GM12878 (cell line): ENCODE measurements at regions not wholly inside any gene's neighbourhood (a gene's known extent, or its start where the extent isn't known, plus 50 kb on each side); places are given as distances from the start of the nearest gene placed in this dataset.

ENCODE experiments used
- ATAC-seq: fragments of 200-7000 bp; cut with Tn5 transposase; 3 replicates; pipeline ENCODE4 v1.9.1; 2020; ENCODE audit warnings: mild to moderate bottlenecking, moderate library complexity
- BruUV-seq: library from RNA; stranded (reverse); fragments of 400-500 nt; replicated peaks from 2 replicates; lab custom pipeline; 2021; lab: Mats Ljungman, UMichigan
- CTCF ChIA-PET: fragments of 300-600 bp; sonication (Branson Sonifier 250); formaldehyde crosslinking; extraction: SDS; loops from one replicate; lab custom pipeline; 2021; ENCODE audit warnings: inconsistent platforms; lab: Yijun Ruan, JAX
- POLR2A ChIA-PET: fragments of 350-600 bp; formaldehyde crosslinking; extraction: SDS; loops from one replicate; lab custom pipeline; 2021; ENCODE audit warnings: inconsistent platforms; lab: Charles Lee
- RAD21 ChIA-PET: fragments of 300-600 bp; sonication (Branson Sonifier 250); formaldehyde crosslinking; loops from one replicate; lab custom pipeline; 2023; ENCODE audit warnings: antibody characterized with exemption; ENCODE audit not compliant: unreplicated experiment; lab: Charles Lee
- SMC1A ChIA-PET: fragments of 300-600 bp; sonication (Branson Sonifier 250); formaldehyde crosslinking; loops from one replicate; lab custom pipeline; 2023; ENCODE audit not compliant: unreplicated experiment, uncharacterized antibody; lab: Charles Lee
- DNase-seq: peaks from one replicate; pipeline ENCODE4 v3.0.0-alpha.2; 2011; ENCODE audit warnings: low read depth, low spot score
- FAIRE-seq: peaks from 3 replicates; lab custom pipeline; 2011; peaks lifted over from hg19 to GRCh38; lab: Jason Lieb, UNC
- H2AFZ ChIP-seq: 2 replicates; pipeline ENCODE4 v1.6.0; 2011; ENCODE audit warnings: low read depth, low read length, control low read depth; ENCODE audit not compliant: control insufficient read depth
- H3K27ac ChIP-seq: 2 replicates; pipeline ENCODE4 v1.5.1; 2011; ENCODE audit warnings: control low read depth; ENCODE audit not compliant: control insufficient read depth, insufficient read depth
- H3K27me3 ChIP-seq, 2 experiments: replicated peaks in 1 of 2; 2 replicates each; pipeline versions ENCODE4 v1.6.0 to v1.6.1; 2011; ENCODE audit warnings: low read length in 1 of 2; ENCODE audit not compliant: control insufficient read depth in 2 of 2, insufficient read depth in 2 of 2
- H3K36me3 ChIP-seq, 2 experiments: 2 replicates each; pipeline ENCODE4 v1.5.1; 2011; ENCODE audit warnings: low read length in 1 of 2; ENCODE audit not compliant: control insufficient read depth in 2 of 2, insufficient read depth in 2 of 2
- H3K4me1 ChIP-seq: 2 replicates; pipeline ENCODE4 v1.6.1; 2011; ENCODE audit warnings: mild to moderate bottlenecking, low read length, moderate library complexity, mixed read lengths; ENCODE audit not compliant: control insufficient read depth, insufficient read depth
- H3K4me2 ChIP-seq: 2 replicates; pipeline ENCODE4 v1.6.0; 2011; ENCODE audit warnings: control low read depth; ENCODE audit not compliant: control insufficient read depth, insufficient read depth
- H3K4me3 ChIP-seq: fragments of 200-600 bp; sonication (generic); 2 replicates; pipeline ENCODE4 v1.5.1; 2016
- H3K79me2 ChIP-seq: 2 replicates; pipeline ENCODE4 v1.6.0; 2011; ENCODE audit warnings: low read length; ENCODE audit not compliant: control insufficient read depth, insufficient read depth
- H3K9ac ChIP-seq: 2 replicates; pipeline ENCODE4 v1.8.0; 2011; ENCODE audit warnings: low read length, control low read depth, mixed read lengths; ENCODE audit not compliant: control insufficient read depth, insufficient read depth
- H3K9me3 ChIP-seq: replicated peaks from 3 replicates; pipeline ENCODE4 v1.5.1; 2011; ENCODE audit warnings: mild to moderate bottlenecking, low read length; ENCODE audit not compliant: control insufficient read depth, insufficient read depth
- H4K20me1 ChIP-seq: 2 replicates; pipeline ENCODE4 v1.6.0; 2011; ENCODE audit not compliant: control insufficient read depth, insufficient read depth
- ATF7 ChIP-seq: fragments of 450-650 bp; IDR thresholded peaks from 2 replicates; pipeline ENCODE4 v1.6.1; 2016; ENCODE audit warnings: low read depth, mild to moderate bottlenecking
- BHLHE40 ChIP-seq, 2 experiments: fragments of 450-650 bp in 1 of 2; IDR thresholded peaks; 2 replicates each; pipeline ENCODE4 v1.6.1; 2011 to 2017; ENCODE audit warnings: low read depth in 2 of 2, borderline replicate concordance in 1 of 2, improper control_type of control experiment in 1 of 2, low read length in 1 of 2, mild to moderate bottlenecking in 1 of 2
- CHD4 ChIP-seq: fragments of 200-600 bp; sonication (generic); IDR thresholded peaks from 2 replicates; pipeline ENCODE4 v1.6.1; 2016; ENCODE audit warnings: mild to moderate bottlenecking
- ESRRA ChIP-seq: IDR thresholded peaks from 2 replicates; pipeline ENCODE4 v1.6.1; 2012; ENCODE audit warnings: mild to moderate bottlenecking, low read length, improper control_type of control experiment
- FOS ChIP-seq: IDR thresholded peaks from 3 replicates; pipeline ENCODE4 v1.6.1; 2011; ENCODE audit warnings: borderline replicate concordance; ENCODE audit not compliant: insufficient read length; ENCODE audit errors: extremely low read depth
- KAT2A ChIP-seq: conservative IDR thresholded peaks from 2 replicates; pipeline ENCODE4 v1.6.1; 2011; ENCODE audit warnings: low read depth, low read length; ENCODE audit not compliant: control insufficient read depth
- KLF5 ChIP-seq: fragments of 450-650 bp; IDR thresholded peaks from 2 replicates; pipeline ENCODE4 v1.6.1; 2014; ENCODE audit warnings: mild to moderate bottlenecking; ENCODE audit not compliant: partially characterized antibody
- MTA2 ChIP-seq: fragments of 450-650 bp; IDR thresholded peaks from 2 replicates; pipeline ENCODE4 v1.6.1; 2016; ENCODE audit warnings: low read depth, mild to moderate bottlenecking, moderate library complexity
- NFIC ChIP-seq: IDR thresholded peaks from 2 replicates; pipeline ENCODE4 v1.6.1; 2012; ENCODE audit warnings: low read depth, mild to moderate bottlenecking, inconsistent platforms, low read length, moderate library complexity
- STAT3 ChIP-seq: IDR thresholded peaks from 2 replicates; pipeline ENCODE4 v1.6.1; 2011; ENCODE audit warnings: low read depth, low read length, improper control_type of control experiment
- TCF3 ChIP-seq: IDR thresholded peaks from 2 replicates; pipeline ENCODE4 v1.6.1; 2012; ENCODE audit warnings: low read depth, mild to moderate bottlenecking, low read length, borderline replicate concordance; ENCODE audit not compliant: insufficient read depth
- ZNF384 ChIP-seq: IDR thresholded peaks from 2 replicates; pipeline ENCODE4 v1.6.1; 2012; ENCODE audit warnings: low read depth, mild to moderate bottlenecking, low read length, improper control_type of control experiment, borderline replicate concordance
- ZNF687 ChIP-seq: fragments of 450-650 bp; IDR thresholded peaks from 2 replicates; pipeline ENCODE4 v1.6.1; 2017; ENCODE audit warnings: mild to moderate bottlenecking, moderate library complexity
- WGBS: methylation state at CpG from one replicate; pipeline ENCODE4 v1.1.6; 2016; ENCODE audit warnings: low lambda C conversion rate; ENCODE audit not compliant: insufficient replicate concordance, insufficient coverage; ENCODE audit errors: missing lambda C conversion rate; 5-methylcytosine and 5-hydroxymethylcytosine counted together
- in situ Hi-C: fragments of 300-500 bp; cut with MboI; formaldehyde crosslinking; loops from 9 replicates; pipeline ENCODE4 v1.14.3; 2018; ENCODE audit warnings: mixed read lengths
- intact Hi-C: fragments of 100-400 bp; cut with micrococcal nuclease; formaldehyde crosslinking; loops from one replicate; pipeline ENCODE4 v1.14.2; 2022; ENCODE audit not compliant: unreplicated experiment
- TF ChIP-seq, protein P1 (sequence below): fragments of 450-650 bp; IDR thresholded peaks from 2 replicates; pipeline ENCODE4 v1.6.1; 2017; ENCODE audit warnings: mild to moderate bottlenecking, low read depth, inconsistent platforms; ENCODE audit not compliant: poor library complexity, severe bottlenecking
- TF ChIP-seq, protein P2 (sequence below): fragments of 450-650 bp; IDR thresholded peaks from 2 replicates; pipeline ENCODE4 v1.6.1; 2016; ENCODE audit warnings: mild to moderate bottlenecking, moderate library complexity, borderline replicate concordance

DNA sequence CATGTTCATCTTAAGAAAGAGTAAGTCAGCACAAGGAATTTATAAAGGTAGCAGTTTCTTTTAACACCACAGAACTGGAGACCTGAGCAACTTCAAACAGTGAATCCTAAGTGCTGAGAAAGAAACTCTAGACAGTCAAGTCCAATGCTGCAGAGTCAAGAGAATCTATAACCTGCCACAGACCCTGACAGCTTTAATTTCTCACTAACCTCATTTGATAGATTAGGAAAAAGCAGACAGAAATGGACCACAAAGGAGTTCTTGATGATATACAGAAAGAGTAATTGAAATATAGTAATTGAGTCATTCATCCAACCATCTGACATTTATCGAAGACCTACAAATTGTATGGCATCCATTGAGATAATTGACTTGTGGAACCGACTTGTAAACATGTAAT, 847.0 kb downstream of the SORCS1 start:
- ChIA-PET SMC1A (no interaction called here), POLR2A (no interaction called here), RAD21 (no interaction called here), CTCF (no interaction called here)
- H3K4me2 ChIP-seq = no peak overlapping the region
- FAIRE-seq = no peak
- H3K27me3 ChIP-seq = no peaks in the 10 kb centered on the region
- H4K20me1 ChIP-seq = no peaks in the 10 kb centered on the region
- in situ Hi-C loops = no loop called here
- no peaks in the 10 kb centered on the region for H3K9me3 ChIP-seq
- WGBS = 46% methylated on average over 2 of the region's 2 CpGs
- BruUV-seq = no TSS peak
- H3K79me2 ChIP-seq = no peaks in the 10 kb centered on the region
- no peaks in the 10 kb centered on the region for H3K4me1 ChIP-seq
- intact Hi-C loops = no loop called here
- no peak overlapping the region for H3K27ac ChIP-seq
- no peak for DNase-seq
- no peak overlapping the region for H3K4me3 ChIP-seq
- H3K9ac ChIP-seq = no peak overlapping the region
- ATAC-seq = no peak
- no peaks in the 10 kb centered on the region for H3K36me3 ChIP-seq
- no peak overlapping the region for H2AFZ ChIP-seq
- no peak for TF ChIP-seq STAT3
- no peak for TF ChIP-seq BHLHE40 (IDR thresholded peaks at IDR 0.05; ENCODE audit: borderline replicate concordance in 1 of 2, low read depth in 2 of 2, low read length in 1 of 2)
- TF ChIP-seq MTA2 = no peak
- TF ChIP-seq, protein P1, sequence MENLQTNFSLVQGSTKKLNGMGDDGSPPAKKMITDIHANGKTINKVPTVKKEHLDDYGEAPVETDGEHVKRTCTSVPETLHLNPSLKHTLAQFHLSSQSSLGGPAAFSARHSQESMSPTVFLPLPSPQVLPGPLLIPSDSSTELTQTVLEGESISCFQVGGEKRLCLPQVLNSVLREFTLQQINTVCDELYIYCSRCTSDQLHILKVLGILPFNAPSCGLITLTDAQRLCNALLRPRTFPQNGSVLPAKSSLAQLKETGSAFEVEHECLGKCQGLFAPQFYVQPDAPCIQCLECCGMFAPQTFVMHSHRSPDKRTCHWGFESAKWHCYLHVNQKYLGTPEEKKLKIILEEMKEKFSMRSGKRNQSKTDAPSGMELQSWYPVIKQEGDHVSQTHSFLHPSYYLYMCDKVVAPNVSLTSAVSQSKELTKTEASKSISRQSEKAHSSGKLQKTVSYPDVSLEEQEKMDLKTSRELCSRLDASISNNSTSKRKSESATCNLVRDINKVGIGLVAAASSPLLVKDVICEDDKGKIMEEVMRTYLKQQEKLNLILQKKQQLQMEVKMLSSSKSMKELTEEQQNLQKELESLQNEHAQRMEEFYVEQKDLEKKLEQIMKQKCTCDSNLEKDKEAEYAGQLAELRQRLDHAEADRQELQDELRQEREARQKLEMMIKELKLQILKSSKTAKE = no peak
- TF ChIP-seq NFIC = no peak
- TF ChIP-seq ZNF384 = no peak
- TF ChIP-seq, protein P2, sequence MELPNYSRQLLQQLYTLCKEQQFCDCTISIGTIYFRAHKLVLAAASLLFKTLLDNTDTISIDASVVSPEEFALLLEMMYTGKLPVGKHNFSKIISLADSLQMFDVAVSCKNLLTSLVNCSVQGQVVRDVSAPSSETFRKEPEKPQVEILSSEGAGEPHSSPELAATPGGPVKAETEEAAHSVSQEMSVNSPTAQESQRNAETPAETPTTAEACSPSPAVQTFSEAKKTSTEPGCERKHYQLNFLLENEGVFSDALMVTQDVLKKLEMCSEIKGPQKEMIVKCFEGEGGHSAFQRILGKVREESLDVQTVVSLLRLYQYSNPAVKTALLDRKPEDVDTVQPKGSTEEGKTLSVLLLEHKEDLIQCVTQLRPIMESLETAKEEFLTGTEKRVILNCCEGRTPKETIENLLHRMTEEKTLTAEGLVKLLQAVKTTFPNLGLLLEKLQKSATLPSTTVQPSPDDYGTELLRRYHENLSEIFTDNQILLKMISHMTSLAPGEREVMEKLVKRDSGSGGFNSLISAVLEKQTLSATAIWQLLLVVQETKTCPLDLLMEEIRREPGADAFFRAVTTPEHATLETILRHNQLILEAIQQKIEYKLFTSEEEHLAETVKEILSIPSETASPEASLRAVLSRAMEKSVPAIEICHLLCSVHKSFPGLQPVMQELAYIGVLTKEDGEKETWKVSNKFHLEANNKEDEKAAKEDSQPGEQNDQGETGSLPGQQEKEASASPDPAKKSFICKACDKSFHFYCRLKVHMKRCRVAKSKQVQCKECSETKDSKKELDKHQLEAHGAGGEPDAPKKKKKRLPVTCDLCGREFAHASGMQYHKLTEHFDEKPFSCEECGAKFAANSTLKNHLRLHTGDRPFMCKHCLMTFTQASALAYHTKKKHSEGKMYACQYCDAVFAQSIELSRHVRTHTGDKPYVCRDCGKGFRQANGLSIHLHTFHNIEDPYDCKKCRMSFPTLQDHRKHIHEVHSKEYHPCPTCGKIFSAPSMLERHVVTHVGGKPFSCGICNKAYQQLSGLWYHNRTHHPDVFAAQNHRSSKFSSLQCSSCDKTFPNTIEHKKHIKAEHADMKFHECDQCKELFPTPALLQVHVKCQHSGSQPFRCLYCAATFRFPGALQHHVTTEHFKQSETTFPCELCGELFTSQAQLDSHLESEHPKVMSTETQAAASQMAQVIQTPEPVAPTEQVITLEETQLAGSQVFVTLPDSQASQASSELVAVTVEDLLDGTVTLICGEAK = no peak
- no peak for TF ChIP-seq ATF7
- no peak for TF ChIP-seq KAT2A
- TF ChIP-seq TCF3 = no peak
- no peak for TF ChIP-seq ESRRA
- no peak for TF ChIP-seq ZNF687
- no peak for TF ChIP-seq FOS
- no peak for TF ChIP-seq CHD4
- no peak for TF ChIP-seq KLF5
